NOMO-1 (cell line): ENCODE measurements at regions not wholly inside any gene's neighbourhood (a gene's known extent, or its start where the extent isn't known, plus 50 kb on each side); places are given as distances from the start of the nearest gene placed in this dataset.
"Not testable (repeated sequence)": the region's sequence is repeated elsewhere in the genome, so short reads cannot be mapped to it uniquely, and the experiment has no call there.

ENCODE experiments used
- DNase-seq, 2 experiments: peaks; one replicate each; lab custom pipeline; 2025; ENCODE audit not compliant: unreplicated experiment in 2 of 2; lab: John Stamatoyannopoulos, UW

DNA sequence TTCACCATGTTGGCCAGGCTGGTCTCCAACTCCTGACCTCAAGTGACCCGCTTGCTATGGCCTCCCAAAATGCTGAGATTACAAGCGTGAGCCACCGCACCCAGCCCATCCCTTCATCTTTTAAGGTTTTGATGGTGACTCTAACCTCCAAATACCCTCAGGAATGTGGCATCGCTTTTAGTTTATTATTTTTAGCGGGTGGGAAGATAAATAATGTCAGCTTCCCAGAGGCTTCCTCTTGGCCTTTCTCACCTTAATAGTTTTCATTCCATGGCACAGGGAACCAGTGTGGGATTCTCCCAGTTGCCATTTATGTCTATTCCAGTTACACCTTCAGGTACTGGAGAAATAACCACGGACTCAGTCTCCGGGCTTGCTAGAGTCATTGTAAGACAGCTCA, 92.1 kb upstream of the LRRN2 start:
- DNase-seq, result no peak

DNA sequence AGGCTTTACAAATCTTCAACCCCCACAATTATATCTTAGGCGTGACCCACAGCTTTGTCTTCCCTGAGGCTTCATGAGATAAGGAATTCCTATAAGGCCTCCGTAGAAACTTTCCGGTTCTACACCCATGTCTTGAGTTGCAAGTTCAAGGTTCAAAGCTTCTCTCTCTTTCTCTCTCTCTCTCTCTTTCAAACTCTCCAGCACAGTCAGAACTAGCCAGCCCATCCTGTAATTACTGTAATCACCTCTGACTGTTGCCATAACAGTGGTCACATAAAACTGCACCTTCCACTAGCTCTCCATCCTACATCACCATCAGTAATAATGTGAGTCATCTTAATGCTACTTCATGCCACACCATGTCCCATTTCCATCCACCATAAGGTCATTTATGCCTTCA, 90.0 kb upstream of the NFASC start:
- DNase-seq, result no peak

DNA sequence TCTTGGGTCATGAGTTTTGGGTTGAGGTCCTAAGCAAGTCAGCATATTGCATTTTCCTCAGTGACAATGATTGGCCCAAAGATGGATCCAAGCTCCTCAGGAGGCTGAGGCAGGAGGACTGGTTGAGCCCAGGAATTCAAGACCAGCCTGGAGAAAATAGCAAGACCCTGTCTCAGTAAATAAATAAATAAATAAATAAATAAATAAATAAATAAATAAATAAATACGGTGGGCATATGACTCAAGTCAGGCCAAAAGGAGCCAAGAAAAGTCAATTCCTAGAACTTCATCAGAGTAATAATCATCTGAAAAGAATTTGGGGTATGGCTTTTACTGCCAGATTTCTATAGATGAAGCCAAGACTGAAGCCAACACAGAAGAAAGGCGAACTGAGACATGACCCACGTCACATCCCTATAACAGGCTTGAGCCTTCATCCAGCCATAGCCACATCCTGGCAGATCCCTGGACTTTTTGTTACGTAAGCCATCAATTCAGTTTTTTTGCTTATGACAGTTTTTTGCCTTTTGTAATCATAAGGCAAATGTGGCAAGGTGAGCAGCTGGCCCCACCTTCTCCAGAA, 88.5 kb upstream of the NFASC start:
- no peak for DNase-seq

DNA sequence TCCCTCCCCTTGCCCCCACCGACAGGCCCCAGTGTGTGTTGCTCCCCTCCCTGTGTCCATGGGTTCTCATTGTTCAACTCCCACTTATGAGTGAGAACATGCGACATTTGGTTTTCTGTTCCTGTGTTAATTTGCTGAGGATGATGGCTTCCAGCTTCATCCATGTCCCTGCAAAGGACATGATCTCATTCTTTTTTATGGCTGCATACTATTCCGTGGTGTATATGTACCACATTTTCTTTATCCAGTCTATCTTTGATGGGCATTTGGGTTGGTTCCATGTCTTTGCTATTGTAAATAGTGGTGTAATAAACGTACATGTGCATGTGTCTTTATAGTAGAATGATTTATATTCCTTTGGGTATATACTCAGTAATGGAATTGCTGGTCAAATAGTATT, 85.6 kb upstream of the NFASC start:
- not testable (repeated sequence) for DNase-seq

DNA sequence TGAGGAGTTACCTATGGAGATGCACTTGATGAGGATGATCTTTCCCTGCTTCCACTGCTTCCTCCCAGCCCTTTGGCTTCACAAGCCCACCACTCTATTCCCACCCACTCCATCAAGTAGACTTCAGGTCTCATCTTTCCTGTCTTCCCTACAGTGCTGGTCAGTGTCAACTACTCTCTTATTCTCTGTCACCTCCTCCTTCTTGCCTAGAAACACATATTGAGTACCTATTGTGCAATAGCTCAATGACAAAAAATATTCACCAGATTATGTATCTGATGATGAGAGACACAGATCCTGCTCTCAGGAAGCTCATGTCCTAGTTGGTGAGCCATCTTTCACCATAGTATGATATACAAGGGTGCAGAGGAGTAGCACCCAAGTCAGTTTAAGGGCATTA, 82.2 kb upstream of the NFASC start:
- DNase-seq, result no peak

DNA sequence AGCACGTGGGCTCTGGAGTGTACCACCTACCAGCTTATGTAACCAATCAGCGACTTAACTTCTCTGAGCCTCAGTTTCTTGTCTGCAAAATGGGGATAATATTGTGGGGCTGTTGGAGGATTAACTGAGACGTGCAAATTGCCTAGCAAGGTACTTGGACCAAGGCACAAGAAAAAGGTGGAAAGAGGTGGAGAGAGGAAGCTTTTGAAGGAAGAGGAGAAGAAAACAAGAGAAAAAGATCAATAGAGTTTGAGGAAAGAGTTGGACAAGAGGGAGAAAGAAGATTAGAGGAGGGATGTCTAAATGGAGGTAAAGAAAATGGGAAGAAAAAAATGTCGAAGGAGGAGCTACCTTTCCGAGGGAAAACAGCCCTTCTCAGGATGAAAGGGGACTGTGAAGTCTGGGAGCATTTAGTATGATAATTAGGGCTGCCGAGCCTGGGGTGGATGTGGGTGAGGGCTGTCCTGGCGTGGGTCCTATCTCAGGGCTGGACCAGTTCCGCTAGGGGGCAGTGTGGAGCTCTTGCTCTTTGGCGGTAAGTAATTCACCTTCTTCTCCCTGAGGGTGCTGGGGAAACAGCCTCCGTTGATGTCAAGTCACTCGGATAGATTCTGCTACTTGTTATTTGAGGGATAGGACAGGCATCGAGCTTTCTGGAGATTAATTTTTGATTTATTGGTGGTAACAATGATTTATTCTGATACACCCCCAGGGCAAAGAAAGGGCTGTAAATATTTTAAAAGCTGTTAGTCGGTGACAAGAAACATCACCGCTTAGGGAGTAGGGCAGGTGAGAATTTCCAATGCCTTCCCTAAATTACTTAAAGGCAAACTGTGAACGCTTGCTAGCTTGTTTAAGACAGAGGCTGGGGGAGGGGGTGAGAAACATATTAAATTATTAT, 79.0 kb upstream of the NFASC start:
- DNase-seq, result peak in 1 of 2 experiments; percentile 22

DNA sequence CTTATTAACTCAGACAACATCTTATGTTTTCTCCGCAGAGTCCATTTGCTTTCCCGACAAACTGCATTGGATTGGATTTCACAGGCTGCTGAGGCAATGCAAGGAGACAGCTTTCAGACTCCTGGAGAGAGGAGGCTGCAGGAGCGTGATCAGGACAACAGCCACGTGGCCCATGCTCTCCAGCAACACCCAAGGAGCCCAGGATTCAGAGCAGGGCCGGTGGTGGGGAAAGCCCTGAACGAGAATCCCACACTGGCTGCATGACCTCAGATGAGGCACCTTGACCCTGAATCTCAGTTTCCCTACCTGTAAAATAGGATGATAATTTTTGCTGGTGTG, 78.3 kb upstream of the NFASC start:
- DNase-seq, result no peak

DNA sequence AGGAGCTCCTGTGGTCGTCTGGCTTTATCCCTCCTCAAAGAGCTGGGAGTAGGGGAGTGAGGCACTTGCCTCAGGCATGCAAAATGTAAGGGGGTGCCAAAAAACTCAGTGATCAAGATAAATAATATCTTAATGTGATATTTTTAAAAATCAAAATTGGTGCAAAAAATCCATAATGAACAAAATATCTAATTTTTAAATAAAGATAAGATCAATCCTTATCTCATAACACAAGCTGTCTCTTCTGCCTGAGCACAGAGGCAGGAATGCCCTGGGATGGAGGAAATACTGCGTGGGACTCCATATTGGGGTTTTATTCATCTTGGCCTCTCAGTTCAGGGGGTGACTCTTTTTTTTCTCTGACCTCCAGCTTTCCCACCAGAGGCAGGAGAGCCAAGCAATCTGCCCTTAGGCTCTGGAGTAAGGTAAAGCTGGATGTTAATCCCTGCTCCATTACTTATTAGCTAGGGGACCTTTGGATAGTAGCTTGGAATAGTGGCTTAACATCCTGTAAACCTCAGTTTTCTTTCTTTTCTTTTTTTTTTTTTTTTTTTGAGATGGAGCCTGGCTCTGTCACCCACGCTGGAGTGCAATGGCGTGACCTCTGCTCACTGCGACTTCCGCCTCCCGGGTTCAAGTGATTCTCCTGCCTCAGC, 77.3 kb upstream of the NFASC start:
- no peak for DNase-seq

DNA sequence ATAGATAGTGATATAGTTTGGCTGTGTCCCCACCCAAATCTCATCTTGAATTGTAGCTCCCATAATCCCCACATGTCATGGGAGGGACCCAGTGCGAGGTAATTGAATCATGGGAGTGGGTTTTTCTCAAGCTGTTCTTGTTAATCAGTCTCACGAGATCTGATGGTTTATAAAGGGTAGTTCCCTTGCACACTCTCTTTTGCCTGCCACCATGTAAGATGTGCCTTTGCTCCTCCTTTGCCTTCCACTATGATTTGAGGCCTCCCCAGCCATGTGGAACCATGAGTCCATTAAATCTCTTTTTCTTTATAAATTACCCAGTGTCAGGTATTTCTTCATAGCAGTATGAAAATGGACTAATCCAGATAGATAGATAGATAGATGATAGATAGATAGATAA, 73.8 kb upstream of the NFASC start:
- not testable (repeated sequence) for DNase-seq

DNA sequence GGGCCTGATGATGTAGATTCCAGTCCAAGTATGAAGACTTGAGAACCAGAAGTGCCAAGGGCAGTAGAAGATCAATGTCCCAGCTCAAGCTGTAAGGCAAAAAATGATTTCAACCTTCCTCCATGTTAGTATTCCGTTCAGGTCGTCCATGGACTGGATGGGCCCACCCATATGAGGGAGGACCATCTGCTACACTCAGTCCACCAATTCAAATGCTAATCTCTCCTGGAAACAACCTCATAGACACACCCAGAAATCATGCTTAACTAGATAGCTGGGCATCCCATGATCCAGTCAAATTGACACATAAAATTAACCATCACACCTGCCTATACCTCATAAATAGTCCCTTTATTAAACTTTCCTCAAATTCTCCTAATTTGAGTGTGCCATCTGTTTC, 73.3 kb upstream of the NFASC start:
- DNase-seq, result no peak

DNA sequence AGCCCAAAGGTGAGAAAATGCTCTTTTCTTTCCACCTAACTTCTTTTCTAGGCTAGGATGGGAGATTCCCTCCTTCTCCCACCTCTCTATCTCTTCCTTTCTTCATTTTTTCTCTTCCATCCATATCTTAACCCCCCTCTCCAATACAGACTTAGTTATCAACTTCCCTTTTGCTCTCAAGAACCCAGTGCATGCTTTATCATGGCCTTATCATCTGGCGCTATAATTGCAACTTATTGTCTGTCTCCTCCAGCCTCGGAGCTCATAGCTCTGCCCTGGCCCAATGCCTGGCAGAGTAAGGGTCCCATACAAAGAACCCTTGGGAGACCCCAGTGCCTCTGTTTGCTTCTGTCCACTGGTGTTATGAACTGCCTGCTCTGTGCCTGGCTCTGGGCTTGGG, 71.0 kb upstream of the NFASC start:
- DNase-seq, result no peak

DNA sequence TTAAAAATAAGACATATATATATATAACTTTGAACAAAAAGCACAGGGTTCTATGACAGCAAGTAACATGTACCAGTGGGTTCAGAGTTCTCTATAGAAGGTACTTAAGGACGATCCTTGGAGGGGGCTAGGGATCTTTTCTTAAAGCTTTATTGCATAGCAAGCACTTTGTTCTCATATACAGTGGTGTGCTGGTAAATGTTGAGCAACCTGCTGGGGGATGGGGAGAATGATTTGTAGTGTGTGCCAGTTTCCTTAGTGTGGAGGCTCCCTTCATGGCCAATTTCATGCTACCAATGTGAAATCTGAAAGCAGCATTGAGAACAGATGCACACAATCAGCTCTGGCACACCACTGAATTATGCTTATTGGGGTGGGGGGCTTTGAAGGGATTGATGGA, 69.5 kb upstream of the NFASC start:
- no peak for DNase-seq

DNA sequence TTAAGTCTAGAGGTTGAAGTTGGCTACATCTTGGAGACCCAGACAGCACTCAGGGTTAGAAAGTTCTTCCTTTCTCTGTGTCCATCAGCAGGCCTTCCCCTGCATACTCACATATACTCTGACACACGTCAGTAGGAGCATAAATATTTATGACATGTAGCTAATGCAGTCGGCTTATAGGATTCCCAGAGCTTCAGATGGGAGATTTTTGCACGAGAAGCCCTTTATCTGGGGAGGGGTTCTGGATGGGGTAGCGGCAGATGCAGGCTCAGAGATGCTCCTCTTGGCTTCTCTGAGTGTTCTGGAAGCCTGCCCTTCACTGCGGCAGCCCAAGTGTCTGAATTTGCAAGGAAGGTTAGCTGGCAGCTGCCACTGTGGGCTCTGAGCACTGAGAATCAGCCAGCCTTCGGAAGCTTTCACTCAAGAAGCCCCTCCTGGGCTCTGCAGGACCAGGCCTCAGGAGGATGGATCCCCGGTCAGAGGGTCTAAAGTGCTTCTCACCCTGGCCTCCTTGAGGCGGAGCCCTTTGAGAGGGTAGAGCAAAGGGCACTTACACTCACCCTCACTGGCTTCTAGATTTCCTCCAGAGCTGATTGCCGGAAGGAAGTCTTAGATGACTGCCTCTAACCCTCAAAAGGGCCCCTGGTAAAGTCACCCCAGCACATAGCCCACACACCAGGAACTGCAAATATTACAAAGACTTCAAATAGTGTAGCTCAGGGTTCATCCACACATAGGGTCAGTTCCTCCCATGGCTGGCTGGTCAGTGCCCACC, 68.1 kb upstream of the NFASC start:
- DNase-seq, result no peak

DNA sequence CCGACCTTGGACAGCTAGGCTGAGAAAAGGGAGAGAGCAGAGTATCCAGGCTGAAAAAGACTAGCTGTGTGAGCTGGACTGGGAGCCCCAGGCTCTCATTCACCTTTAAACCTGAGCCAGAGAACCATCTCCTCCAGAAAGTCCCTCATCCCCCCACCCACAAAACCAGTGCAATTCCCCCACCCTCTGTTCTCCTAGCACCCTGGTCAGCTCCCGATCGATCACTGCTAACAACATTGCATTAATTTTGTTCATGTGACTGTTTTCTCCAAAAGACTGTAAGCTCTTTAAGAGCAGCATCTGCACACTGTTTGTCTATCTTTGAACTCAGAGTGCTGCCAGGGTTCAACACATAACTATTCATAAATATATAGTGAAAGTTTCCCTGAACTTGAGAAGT, 67.1 kb upstream of the NFASC start:
- no peak for DNase-seq

DNA sequence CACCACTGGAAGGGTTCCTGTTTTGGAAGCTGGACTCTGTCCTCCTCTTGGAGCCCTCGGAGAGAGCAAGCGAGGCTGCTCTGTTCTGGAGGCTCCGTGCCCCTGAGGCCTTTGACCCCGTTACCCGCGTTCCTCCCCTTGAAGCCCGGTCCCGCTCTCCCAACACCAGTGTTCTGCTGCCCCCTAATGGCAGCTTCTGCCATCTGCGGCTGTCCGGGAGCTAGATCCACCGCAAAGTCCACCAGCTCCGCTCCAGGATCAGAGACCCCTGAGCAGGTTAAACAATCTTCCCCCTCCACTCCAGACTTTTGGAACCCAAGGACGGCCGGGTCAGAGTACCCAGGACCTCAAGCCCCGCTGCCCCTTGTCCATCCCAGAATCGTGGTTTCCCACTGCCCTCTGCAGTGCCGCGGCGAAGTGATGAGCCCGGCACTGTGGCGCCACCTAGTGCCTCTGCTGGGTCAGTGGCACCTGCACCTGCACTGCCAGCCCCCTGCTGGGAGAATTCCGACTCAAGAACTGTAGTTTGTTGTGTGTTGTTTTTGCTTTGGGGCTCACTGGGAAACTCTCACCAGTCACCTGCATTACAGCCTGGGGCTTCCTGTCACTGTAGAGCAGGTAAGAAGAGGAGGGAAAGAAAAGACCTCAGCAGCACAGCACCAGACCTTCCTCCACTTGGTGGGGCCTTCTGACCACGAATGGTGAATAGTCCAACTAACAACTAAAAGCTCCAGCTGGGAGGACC, 63.5 kb upstream of the NFASC start:
- DNase-seq, result peak; percentile 66 to 84

DNA sequence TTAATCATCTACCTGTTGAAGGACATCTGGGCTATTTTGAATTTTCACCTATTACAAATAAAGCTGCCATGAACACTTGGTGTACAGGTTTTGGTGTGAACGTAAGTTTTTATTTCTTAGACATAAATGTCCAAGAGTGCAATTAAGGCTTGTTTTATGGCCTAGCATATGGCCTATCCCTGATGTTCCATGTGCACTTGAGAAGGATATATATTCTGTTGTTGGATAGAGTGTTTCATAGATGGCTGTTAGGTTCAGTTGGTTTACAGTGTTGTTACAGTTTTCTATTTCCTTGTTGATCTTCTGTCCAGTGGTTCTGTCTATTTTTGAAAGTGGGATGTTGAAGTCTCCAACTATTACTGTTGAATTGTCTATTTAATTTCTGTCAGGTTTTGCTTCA, 61.2 kb upstream of the NFASC start:
- no peak for DNase-seq

DNA sequence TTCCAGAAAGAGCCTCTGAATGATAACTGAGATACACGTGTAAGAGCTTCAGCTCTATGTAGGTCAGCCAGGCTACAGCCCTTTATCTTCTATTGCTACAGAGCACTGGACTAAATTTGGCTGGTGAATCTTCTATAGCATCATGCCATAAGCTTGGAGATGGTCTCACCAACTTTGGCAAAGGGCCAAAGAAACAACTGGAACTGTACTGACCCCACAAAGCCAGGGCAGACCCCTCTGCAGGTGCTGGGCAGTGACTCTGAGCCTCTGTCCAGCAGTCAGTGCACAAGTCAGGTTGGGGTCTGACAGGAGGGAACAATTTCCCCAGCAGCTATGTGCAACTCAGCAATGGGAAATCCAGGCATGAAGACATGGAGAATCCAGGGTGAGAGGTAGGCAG, 57.8 kb upstream of the NFASC start:
- no peak for DNase-seq

DNA sequence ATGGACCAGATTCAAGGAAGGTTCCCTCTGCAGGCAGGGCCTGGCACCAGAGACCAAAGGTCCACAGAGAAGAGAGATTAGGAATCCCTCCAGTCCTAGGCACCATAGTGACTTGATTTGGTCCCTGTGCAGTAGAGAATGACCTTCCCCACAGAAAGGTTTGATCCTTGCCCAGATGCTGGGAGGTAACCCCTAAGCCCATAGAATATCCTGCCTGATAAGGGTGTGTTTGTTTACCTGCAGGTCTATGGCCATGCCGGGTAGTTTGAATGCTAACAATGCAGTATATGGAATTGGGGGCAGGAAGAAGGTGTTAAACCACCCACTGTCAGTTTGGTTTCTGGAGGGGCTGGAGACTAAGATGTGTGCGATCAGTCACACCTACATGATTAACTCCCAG, 57.1 kb upstream of the NFASC start:
- no peak for DNase-seq

DNA sequence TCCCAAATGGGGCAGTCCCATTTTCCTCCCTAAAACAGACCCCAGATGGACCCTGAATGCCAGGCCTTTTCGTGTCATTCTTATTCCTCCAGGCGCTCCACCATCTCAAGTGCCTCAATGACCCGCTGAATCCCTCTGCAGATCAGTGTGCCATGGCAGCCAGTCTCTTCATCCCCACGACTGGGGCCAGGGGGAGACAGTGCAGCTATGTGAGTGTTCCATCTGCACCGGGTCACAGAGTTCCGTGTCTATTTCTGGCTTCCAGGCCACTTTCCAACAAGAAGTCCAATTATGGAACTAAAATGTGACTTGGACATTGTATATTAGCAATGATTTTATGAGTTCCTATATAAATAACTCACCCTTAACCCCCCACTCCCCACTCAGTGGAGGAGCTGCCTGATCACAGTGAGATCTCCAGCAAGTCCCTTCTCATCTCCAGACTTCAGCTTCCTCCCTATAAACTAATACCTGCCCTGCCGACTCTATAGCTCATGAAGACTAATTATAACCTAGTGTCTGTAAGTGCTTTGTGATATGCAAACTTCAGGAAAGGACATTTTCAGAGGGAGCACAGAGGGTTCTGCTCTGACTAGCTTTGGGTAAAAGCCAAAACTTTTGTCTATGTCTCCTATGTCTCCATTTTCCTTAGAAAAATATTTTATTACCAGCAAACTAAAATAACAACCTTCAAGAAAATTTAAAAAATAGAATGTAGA, 56.3 kb upstream of the NFASC start:
- no peak for DNase-seq

DNA sequence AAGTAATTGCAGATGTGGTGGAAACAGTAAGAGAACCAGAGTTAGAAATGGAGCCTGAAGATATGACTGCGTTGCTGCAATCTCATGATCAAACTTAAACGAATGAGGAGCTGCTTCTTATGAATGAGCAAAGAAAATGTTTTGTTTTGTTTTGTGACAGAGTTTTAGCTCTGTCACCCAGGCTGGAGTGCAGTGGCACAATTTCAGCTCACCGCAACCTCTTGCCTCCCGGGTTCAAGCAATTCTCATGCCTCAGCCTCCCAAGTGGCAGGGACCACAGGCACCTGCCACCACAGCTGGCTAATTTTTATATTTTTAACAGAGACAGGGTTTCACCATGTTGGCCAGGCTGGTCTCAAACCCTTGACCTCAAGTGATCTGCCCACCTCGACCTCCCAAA, 53.3 kb upstream of the NFASC start:
- no peak for DNase-seq
